Posterior vena cava (tissue), 2 donors: ENCODE measurements at regions not wholly inside any gene's neighbourhood (a gene's known extent, or its start where the extent isn't known, plus 50 kb on each side); places are given as distances from the start of the nearest gene placed in this dataset.

ENCODE experiments used
- DNase-seq: peaks from one replicate; pipeline ENCODE4 v3.0.0-alpha.2; 2020; ENCODE audit warnings: low spot score
- intact Hi-C, 2 donors: fragments of 100-400 bp; cut with DNase I; formaldehyde crosslinking; loops; one replicate each; pipeline versions ENCODE4 v1.14.1 to v1.14.2; 2022 to 2023
- donor health status: DM: yes; HTN: yes; CAD: no.
- donor health status: DM: yes; HTN: yes; CAD: no.

- intact Hi-C loops = no loop called here
- DNase-seq = no peak
These were observed 280.2 kb upstream of the STT3B start for GRCh38 chr3:31252216-31253185.

DNA sequence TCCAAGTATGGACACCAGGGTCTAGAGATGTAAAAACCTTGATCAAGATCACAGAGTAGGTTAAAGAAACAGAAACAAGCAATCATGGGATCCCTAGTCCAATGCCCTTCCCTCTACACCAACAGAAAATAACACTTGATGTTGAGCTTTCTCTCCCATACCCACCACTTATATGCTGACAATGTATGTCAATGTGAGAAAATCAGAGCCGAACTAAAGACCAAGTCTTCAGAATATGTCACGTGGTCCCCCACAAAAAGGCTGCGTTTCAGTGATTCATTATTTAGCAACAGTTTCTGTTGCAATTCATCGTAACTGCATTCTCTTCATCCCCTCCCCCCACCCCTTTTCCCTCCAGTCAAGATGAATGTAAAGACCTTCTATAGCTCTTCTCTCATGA lies 278.9 kb upstream of the STT3B start:
- no peak for DNase-seq
- intact Hi-C loops = no loop called here

- intact Hi-C loops = no loop called here
- DNase-seq = no peak
These were observed 278.2 kb upstream of the STT3B start for GRCh38 chr3:31254483-31254882.

- no peak for DNase-seq
- intact Hi-C loops = no loop called here
These were observed 277.6 kb upstream of the STT3B start for GRCh38 chr3:31255007-31255581.

DNA sequence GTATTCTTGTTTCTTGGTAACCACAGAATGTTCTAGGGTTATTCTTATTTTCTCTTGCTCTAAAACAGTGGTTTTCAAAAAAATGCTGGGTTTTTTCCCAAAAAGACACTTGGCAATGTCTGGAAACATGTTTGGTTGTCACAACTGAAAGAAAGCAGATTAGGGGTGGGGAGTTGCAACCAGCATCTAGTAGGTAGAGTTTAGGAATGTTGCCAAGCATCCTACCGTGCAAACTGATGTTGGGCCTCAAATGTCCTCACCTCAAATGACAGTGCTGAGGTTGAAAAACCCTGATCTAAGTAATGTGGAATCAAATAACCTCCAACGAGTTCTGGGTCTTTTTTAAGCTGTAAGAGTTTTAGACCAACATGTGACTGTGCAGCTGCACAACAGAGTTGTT lies 270.5 kb upstream of the STT3B start:
- DNase-seq = no peak
- intact Hi-C loops = no loop called here

GRCh38 chr3:31263897-31264296 lies 268.8 kb upstream of the STT3B start:
- DNase-seq = no peak
- intact Hi-C loops = no loop called here

- intact Hi-C loops = no loop called here
- DNase-seq = no peak
These were observed 266.9 kb upstream of the STT3B start for GRCh38 chr3:31265646-31266428.

- intact Hi-C loops = no loop called here
- DNase-seq = no peak
These were observed 263.9 kb upstream of the STT3B start for GRCh38 chr3:31268868-31269267.

- no peak for DNase-seq
- intact Hi-C loops = no loop called here
These were observed 262.7 kb upstream of the STT3B start for GRCh38 chr3:31270010-31270409.

GRCh38 chr3:31274326-31275024 lies 258.2 kb upstream of the STT3B start:
- no peak for DNase-seq
- intact Hi-C loops = no loop called here

DNA sequence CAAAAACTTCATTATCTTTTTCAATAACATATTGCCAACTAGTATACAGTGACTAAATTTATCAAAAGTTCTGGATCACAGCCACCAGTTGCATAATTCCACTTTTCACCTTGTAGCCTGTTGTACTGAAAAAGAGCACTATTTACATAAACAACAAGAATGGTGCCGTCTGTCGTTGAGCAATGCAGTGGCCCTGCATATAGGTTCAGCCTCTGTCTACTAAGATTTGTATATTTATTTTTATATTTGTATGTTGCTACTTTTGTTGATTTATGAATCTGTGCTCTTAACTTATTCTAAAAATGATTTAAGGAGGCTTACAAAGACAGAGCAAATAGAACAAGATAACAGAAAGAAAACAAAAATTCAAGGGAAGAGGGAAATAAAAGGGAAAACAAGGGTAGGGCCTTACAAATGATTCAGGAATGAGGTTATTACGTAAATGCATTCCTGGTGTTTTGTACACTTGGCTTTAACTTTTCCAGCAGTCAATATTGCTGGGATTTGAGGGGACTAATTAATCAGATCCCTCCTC lies 257.6 kb upstream of the STT3B start:
- no peak for DNase-seq
- intact Hi-C loops = no loop called here

GRCh38 chr3:31275583-31275982 lies 257.1 kb upstream of the STT3B start:
- no peak for DNase-seq
- intact Hi-C loops = no loop called here

DNA sequence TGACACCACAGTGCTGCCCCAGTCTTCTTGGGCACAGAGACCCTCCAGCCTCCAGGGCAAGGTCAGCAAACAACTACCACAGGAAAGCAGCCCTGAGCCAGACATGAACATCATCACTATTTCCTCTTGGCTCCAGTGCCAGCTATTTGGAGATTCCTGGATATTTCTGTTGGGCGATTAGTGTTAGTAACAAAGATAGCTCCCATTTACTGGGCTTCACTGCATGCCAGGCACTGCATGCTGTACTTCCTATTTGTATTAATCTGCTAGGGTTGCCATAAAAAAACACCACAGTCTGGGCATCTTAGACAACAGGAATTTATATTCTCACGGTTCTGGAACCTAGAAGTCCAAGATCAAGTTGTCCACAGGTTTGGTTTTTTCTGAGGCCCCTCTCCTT lies 255.1 kb upstream of the STT3B start:
- no peak for DNase-seq
- intact Hi-C loops = no loop called here

DNA sequence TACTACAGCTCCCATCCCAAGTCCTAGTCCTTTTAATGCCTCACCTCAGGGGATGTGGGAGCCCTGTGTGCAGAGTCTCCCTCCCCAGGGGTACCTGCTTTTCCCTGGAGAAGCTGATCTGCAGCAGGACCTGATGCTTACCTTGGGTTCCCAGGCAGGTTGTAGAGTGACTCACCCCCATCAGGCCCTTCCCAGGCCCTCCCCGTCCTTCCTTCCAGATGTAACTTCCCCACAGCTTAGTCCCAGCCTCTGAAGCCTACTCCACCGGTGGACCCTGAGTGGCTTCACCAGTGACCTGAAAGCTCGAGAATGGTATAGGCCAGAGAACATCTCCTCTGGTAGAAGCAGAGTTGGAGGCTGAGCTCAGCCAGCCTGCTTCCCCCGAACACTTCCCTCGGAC lies 254.2 kb upstream of the STT3B start:
- DNase-seq = no peak
- intact Hi-C loops = no loop called here

DNA sequence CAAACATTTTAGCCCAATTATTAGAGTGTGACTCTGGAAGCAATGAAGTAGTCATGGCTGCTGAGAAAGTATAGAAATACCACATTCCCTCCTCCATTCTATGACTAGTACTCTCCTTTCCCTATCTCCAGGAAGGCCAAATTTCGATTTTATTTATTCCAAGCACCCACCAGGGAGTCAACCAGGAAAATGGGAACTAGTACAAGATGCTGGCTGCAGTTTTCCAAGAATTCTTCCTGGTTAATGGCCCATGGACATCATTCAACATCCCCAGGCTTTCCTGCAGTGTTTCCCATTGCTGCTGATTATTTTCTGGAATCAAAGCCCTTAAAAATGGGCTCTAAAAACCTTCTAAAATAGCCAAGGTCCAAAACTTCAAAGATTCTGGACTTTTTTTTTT lies 247.9 kb upstream of the STT3B start:
- intact Hi-C loops = no loop called here
- no peak for DNase-seq

DNA sequence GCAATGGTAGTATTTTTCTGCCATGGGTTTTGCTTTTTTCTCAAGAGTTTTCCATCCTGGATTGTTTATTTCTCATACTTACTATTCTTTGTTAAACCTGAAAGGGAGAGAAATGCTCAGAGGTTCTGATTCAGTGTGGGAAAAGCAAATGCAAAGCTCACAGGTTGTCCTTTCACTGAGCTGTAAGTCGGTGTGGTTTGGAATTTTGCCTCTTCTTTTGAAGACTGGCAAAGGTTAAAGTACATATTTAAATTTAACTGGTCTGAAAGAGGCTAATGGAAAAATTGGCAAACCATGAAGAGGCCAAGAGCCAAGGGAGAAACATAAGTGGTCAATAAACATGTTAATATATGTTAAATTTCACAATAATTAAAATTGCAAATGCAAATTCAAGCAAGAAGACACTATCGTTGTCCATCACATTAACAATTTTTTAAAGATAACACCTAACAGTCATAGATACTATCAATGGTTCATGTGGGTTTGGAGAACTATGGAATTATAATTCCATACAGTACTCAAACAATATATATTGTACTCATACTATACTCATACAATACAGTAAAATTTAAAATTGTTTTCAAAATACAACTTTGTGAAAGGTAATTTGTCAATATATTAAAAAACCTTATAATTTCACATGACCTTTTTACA lies 246.8 kb upstream of the STT3B start:
- no peak for DNase-seq
- intact Hi-C loops = no loop called here

DNA sequence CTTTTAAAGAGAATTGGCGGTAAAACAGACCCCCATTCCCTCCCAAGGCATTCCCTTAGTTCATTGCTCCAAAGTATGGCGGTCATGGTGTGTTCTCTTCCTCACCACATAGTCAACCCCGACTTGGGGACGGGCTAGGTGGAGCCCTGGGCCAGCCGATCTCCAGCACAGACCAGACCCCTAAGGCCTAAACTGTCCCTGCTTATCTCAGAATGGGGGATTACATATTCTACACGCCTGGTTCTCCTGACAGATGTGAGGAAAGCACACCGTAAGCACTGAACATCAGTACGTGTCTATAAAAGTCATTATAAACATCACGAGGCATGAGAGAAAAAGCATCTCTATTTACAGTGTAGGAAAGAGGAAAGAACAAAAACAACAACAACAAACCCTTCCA lies 244.5 kb upstream of the STT3B start:
- intact Hi-C loops = no loop called here
- DNase-seq = no peak

DNA sequence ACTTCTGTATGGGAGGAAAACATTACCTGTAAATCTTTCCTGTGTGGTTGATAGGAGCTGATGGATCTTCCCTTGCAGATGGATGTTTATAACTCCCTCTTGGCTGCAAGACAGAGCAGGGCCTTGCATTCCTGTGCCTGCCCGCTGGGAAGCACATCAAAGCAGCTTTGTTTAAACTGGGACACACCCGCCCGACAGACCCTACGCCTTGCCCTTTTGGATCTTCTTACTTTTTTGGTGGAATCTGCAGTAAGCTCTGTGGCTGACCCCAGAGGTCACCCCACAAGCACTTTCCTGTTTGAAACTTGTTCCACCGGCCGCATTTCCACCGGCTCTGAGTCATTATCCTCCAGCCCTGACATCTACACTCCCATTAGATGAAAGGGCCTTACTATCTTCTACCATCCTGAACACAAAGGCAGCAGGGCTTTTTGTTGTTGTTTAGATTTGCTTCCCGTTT lies 244.1 kb upstream of the STT3B start:
- intact Hi-C loops = no loop called here
- no peak for DNase-seq

DNA sequence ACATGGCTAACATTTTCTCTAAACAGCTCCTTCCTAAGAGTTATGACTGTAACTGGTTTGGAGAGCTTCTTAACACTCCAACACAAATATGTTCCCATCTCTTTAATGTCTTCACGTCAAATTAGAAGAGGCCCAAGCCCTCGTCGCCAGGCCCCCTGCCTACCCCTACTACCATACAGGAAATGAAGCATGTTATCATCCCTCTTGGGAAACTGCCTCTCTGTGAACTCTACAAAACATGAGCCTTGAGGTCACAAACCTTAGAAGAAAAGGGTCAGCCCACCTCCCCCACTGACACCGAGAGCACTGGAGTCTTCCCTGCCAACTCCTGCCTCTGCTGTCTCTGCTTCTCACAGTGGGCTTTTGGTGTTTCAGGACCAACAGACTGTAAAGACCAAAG lies 243.1 kb upstream of the STT3B start:
- DNase-seq = no peak
- intact Hi-C loops = no loop called here
